Body of pancreas (tissue), 4 donors: ENCODE measurements at regions not wholly inside any gene's neighbourhood (a gene's known extent, or its start where the extent isn't known, plus 50 kb on each side); places are given as distances from the start of the nearest gene placed in this dataset.

Experiments
- POLR2A ChIP-seq, 3 donors: fragments of 450-650 bp; IDR thresholded peaks; one replicate each; pipeline ENCODE4 v1.6.1; 2016; ENCODE audit warnings: antibody characterized with exemption in 3 of 3, mild to moderate bottlenecking in 2 of 3
- TF ChIP-seq, protein P1 (sequence below), 7 experiments: fragments of 450-650 bp in 4 of 7; fragments of 200-600 bp in 3 of 7; sonication (generic) in 3 of 7; IDR thresholded peaks; one replicate each; pipeline ENCODE4 v1.5.1; 2016 to 2019; ENCODE audit warnings: antibody characterized with exemption in 7 of 7

DNA sequence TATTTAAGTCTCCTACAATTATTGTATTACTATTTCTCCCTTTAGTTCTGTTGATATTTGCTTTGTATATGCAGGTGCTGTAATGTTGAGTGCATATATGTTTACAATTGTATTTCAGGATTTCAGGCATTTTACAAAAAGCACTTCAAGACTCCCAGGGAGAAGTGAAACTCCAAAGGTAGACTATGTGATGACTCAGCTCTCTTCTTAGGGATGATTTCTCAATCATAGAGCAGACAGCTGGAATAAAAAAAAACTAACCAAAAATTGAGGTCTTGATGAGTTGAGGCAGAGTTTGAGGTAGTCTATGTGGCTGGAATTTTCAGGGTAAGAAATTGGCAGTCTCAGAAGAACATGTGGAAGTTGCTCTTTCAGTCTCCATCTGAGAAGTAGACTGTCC is 786.1 kb downstream of the TFAP2A start:
- TF ChIP-seq POLR2A (IDR thresholded peaks at IDR 0.05): no peak
- TF ChIP-seq, protein P1, sequence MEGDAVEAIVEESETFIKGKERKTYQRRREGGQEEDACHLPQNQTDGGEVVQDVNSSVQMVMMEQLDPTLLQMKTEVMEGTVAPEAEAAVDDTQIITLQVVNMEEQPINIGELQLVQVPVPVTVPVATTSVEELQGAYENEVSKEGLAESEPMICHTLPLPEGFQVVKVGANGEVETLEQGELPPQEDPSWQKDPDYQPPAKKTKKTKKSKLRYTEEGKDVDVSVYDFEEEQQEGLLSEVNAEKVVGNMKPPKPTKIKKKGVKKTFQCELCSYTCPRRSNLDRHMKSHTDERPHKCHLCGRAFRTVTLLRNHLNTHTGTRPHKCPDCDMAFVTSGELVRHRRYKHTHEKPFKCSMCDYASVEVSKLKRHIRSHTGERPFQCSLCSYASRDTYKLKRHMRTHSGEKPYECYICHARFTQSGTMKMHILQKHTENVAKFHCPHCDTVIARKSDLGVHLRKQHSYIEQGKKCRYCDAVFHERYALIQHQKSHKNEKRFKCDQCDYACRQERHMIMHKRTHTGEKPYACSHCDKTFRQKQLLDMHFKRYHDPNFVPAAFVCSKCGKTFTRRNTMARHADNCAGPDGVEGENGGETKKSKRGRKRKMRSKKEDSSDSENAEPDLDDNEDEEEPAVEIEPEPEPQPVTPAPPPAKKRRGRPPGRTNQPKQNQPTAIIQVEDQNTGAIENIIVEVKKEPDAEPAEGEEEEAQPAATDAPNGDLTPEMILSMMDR (IDR thresholded peaks at IDR 0.05): no peak
